NCI-H82 treated with DMSO at 0.1 percent for 48 hours (cell line): ENCODE measurements at regions not wholly inside any gene's neighbourhood (a gene's known extent, or its start where the extent isn't known, plus 50 kb on each side); places are given as distances from the start of the nearest gene placed in this dataset.
A peak's percentile ranks its signal among the peaks of the same experiment; 100 is the strongest.

Experiments
- DNase-seq: peaks from one replicate; lab custom pipeline; 2025; ENCODE audit not compliant: unreplicated experiment; lab: John Stamatoyannopoulos, UW

DNA sequence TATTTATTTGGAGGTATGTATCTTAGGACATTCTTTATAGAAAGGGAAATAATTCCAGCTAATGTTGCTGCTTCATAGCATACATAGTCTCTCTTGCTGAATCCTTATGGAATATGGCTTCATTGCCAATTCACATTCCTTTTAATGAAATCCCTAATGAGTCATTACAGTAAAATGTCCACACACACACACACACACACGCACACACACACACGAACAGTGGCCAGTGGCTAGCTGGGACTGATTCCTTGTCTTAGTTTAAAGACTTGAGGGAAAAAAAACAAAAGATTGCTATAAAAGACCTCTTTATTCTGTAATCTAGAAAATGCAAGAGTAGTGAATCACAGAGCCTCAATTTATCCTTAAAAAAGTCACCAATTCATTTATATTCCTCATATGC is 301.6 kb downstream of the SLITRK6 start:
- DNase-seq: no peak

DNA sequence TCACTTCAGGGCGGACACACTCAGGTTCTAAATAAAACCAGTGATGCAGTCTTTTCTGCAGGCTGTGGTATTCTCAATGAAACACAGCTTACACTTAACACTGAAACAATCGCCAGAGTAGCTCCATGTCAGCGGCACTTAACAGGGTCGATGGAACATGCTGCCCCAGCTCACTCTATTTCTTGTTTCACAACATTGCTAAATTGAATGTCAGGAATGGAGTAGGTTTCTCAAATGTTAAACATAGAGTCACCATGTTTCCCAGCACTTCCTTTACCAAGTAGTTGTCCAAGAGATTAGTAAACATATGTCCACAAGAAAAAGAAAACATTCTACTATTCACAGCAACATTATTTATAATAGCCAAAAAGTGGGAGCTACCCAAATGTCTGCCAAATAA is 306.9 kb downstream of the SLITRK6 start:
- DNase-seq: no peak

DNA sequence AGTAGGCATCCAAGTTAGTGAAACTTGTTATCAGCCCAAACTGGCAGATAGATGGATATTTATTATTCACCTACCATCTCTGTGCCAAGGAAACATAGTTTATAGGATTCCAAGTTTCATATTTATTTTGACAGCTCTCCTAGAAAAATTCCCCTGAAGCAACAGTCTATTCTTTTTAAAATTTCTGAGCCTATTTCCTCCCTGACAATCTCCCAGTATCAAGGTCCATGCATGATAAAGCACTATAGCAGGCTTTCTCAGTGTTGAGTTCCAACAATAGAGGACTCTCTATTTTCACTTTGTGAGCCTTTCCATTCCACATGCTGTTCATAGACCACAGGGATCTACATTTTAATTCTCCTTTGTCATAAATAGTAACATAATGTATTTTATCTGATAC is 312.6 kb downstream of the SLITRK6 start:
- no peak for DNase-seq

DNA sequence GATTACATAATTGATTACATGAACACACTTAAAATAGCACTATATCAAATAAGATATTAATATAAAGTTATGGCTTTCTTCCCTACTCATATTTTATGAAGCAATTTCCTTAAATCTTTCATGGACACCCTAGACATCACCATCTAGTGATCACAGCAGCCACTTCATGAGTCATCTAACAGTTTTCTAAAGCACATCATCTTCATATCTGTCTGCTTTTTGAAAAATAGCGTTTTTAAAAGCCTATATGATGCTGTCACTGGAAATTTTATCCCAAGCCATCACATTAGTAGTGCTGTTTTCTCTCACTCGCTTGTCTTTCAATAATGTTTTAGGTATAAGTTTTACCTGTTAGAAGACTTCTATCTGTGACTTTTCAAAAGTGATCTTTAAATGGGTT is 326.1 kb downstream of the SLITRK6 start:
- DNase-seq: no peak

DNA sequence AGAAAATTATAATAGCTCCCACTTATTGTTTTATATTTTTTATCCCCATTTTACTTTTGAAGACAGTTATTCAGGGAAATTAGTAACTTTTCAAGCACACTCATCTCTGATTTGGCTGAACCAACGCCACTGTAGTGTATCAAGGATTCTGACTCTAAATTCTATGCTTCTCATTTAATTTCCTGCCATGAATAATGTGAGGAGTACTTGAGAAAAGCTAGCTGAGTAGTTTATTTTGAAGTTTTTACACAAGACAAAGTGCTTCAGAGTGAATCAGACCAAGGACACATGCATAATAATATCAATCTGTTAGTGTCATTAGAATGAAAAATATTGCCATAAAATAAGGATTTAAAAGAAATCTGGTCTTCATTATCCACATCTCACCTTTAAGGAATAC is 329.9 kb downstream of the SLITRK6 start:
- no peak for DNase-seq

DNA sequence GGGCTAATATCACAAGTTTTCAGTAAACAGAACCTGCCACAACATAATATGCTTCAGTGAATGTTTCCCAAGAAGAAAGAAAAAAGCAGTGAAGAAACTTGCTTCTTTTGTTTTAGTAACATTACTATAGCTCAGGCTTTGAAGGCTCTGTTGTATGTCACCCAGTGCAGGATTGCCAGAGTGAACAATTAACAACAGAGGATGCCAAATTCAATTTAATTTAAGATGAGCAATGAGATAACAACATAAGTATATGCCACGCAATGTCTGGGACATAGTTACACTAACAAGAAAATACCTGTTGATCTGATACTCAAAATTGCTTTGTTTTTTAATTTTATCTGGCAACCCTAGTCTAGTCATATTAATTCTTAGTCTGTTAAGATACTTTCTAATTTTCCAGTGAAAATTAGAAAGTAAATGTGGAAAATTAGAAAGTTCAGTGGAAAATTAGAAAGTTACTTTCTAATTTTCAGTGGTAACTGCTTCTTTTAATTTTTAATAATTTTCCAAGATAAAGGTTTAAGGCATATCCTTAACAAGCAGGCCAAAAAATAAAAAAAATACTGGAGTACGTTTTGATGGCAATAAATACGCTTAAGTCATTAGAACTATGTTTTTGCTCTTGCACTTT is 336.3 kb downstream of the SLITRK6 start:
- no peak for DNase-seq

DNA sequence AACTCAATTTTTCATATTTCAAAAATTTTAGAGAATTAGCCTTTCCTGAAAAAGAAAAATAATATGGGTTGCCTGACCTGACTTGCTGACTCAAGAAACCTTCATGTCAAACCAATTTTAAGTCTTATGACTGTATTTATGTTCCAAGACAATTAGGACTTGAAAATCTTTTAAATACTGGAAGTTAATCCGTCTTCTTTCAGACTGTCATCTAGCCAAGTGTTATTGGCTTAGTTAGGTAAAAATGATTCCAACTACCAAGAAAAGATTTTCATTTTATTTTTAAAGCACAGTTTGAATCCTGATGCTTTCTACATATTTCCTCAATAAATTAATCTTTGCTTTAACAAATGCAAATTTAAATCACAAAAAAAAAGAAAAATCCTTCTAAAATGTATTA is 337.6 kb downstream of the SLITRK6 start:
- peak; percentile 7 for DNase-seq

DNA sequence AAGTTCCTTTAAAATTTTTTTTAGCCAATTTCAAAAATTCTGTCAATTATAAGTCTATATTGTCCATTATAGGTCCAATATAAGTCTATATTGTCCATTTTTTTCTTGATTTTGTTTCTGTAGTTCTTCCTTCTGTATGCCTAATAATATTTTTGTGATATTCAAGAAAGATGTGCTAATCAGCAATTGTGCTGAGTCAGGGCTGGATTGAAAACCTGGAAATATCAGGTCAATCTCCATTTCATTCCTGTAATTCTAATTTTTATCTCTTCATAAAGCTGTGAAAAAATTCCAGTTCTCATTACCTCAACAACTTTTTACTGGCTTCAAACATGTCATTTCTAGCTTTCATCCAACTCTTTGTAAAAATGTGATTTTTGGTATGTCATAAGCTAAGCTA is 353.7 kb downstream of the SLITRK6 start:
- DNase-seq: no peak

DNA sequence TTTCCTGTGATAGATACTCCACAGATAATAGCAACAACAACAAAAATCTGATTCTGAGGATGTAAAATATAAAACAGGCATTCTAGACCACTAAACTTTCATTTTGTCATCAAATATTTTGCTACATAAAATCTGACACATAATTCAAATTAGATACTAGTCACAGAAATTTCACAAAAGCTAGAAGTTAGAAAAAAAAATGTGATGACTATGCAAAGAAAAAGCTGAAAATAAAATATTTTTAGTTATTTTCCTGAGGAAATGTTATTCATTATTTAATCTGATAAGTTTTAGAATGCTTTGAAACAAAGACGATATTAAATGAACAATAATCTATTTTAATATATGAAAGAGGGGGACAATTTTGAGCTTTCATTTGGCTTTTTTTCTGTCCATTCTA is 357.2 kb downstream of the SLITRK6 start:
- DNase-seq: no peak

DNA sequence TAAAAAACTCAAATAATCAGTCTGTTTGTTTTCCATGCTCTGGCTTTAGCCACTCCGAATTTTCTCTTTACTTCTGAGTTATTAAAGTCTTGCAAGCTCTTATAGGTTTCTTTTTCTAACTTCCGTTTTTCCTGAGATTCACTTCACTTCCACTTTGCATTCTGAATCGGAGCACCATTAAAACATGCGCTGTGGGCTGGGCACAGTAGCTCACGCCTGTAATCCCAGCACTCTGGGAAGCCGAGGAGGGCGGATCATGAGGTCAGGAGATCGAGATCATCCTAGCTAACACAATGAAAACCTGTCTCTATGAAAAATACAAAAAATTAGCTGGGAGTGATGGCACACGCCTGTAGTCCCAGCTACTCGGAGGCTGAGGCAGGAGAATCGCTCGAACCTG is 357.9 kb downstream of the SLITRK6 start:
- DNase-seq: no peak

DNA sequence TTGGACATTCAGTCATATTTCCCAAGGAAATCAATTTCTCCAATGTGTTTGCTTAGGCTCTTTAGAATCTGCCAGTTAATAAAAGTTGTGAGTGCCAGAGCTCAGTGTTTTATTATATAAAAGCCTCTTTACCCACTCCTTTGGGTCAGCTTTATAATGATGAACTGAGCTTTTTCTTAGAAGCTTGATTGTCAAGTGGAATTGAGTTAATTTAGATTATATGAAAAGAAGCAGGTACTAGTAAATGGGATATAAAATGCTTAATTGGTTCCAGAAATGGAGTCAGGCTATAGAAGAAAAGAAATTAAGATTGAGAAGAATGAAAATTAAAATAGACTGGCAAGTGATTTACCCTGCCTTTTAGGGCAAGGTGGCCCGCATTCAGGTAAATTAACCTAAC is 363.2 kb downstream of the SLITRK6 start:
- DNase-seq: no peak

DNA sequence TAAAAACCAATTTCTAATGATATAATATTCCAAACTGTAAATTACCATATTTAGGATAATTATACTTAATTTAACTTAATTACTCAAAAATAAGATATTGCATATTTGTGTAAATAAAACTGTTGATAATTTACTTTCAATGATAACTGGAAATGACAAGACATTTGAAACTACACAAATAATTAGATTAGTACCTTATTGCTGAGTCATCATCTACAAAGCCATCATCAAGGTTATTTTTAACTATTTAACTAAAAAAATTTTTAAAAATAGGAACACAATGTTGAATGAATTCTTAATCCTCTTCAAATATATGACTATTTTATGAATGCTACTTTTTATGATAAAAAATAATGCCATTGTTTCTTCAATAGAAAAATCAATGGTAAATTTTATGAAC is 364.3 kb downstream of the SLITRK6 start:
- no peak for DNase-seq

DNA sequence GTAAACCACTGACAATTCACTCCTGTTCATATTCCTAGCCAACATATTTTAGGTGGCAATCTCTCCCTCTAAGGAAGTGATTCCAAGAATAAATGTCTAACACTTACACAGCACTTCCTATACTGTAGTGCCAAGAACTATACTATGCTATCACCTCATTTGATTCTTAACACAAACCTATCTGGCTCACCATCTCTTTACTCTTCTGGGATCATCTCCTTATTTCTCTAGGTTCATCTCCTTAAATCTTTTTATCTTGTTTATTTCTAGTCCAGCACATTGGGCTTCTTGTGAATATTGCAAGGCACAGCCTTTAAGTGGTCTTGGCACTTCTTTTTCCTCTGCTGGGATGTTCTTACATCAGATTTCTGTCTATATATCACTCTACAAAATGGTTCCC is 366.3 kb downstream of the SLITRK6 start:
- no peak for DNase-seq

DNA sequence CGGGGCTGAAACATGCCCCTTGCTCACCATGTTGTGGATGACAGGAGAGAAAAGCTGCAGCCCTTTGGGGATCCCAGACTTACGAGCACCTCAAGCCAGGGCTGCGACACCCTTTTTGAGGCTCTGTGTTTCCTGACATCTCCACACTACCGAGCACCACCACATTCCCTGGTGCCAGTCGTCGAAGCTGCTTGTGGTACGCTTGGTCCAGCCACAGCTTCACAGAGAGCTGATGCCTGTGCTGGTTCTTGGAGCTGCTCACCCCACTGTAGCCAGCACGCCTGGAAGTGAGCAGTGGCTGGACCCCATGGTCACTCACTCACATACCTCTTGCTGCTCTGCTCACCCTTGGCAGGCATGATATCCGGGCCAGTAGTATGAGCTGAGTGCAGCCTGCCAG is 367.5 kb downstream of the SLITRK6 start:
- DNase-seq: no peak

DNA sequence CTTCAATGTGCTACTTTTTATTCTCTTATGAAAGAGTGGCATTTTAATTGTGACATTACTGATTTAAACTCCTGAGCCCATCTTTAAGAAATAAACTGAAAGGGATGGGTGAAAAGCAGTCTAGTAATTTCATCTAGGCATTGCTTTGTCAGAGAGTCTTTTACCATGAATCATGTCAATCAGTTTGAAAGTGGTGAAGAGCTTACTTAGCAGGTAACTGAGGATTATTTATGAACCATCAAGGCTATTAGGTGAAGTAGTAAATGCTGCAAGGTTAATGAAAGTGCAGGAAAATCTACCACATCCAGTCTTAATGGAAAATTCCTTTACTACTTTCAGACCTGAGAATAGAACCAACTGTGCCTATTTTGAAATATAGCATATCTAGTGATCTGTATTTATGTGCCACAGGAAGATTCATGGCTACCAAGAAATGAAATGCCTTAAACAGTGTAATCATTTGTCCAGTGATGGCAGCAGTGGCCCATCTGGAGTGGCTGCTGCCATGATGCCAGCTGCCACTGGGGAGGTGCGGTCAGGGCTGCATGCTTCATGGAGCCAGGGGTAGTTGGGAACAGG is 368.9 kb downstream of the SLITRK6 start:
- DNase-seq: no peak

DNA sequence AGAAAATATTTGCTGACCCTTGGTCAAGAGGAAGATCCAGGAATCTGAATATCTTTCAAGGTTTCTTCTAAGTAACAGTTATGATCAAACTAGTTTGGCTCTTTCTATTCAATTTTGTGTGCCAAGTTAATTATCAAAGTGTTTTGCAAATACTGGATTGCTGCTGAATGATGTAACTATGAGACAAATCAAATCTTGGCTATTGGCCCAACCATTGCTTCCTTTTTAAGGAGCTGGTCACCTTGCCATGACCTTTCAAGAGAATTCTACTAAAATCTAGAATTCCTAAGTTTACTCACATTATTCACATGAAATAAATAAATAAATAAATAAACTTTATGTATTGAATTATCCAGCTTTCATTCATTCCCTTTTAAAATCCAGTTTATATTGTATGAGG is 371.8 kb downstream of the SLITRK6 start:
- no peak for DNase-seq

DNA sequence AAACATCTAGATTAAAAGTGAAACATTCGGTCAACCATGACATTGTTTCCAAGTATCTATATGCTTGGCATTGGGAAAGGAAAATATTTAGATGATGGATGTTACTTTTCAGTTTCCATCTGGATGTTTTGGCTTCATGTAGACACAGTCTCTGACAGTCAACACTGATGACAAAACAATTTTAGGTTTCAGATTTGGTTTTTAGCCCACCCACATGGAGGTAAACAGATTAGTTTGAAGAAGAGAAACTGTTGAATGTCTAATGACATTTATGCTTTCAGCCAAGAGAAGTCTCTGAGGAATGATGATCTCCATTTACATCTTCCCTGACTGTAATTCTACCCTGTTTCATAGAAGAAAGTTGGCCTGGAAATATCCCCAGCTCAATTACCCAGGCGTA is 379.1 kb downstream of the SLITRK6 start:
- DNase-seq: no peak

DNA sequence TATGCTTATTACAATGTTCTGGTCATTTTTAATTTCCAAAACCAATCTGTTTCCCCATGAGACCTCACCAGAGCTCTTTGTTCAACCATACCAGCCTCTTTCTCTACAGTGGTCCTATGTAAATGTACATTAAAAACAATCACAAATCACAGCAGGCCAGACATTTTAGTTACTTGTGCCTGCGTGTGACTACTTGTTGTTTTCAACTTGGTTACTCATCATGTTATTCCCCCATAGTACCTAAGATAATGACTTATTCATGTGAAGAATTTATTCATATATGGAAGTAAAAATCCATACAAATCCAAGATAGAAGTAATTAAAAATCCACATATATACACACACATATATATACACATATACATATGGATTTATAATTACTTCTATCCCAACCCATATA is 379.6 kb downstream of the SLITRK6 start:
- DNase-seq: no peak

DNA sequence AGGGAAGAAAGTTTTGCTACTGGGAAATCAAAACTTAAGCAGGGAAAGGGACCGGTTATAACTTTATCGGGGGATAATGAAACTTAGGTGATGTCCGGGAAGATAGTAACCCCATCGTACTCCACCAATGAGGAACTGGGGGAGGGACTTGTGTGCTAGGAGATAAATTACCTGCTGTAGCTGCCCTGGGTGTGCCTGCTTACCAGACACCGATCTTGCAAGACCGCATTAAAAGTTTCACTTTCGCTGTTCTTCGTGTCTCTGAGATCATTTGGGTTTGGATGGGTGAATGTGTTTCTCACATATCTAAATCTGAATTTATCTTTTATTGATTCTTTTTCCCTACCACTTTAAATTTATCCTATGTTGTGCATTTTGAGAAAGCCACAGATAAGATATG is 381.4 kb downstream of the SLITRK6 start:
- DNase-seq: no peak

DNA sequence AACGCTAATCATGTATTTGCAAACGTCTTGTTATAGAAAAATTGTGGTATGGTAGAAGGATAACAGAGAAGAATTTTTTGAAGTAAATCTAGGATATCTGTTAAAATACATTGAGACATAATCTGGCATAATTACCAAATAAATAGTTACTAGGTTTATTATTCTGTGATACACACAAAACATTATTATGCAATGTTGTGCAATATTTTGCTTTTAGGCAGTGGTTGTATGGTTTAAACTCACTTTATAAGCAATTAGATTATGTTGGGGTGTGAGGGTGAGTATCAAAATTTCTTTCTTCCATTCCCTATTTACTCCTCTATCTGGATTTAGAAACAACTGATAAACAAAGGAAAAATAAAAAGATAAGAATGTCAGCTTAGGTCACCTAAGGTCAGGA is 385.6 kb downstream of the SLITRK6 start:
- no peak for DNase-seq

DNA sequence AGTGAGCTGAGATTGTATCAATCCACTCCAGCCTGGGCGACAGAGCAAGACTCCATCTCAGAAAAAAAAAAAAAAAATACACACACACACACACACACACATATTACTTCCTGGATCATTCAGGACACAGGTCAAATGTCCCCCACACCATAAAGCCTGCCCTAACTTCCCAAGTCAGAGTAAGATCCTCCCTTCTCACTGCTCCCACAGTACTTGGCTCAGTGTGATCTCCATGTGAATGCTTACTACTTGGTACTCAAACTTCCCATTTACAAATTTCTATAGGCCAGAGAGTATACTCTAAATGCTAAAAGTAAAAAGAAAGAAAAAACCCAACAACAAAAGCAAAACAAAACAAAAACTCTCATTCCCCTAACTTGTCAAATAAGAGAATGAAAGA is 386.8 kb downstream of the SLITRK6 start:
- no peak for DNase-seq

DNA sequence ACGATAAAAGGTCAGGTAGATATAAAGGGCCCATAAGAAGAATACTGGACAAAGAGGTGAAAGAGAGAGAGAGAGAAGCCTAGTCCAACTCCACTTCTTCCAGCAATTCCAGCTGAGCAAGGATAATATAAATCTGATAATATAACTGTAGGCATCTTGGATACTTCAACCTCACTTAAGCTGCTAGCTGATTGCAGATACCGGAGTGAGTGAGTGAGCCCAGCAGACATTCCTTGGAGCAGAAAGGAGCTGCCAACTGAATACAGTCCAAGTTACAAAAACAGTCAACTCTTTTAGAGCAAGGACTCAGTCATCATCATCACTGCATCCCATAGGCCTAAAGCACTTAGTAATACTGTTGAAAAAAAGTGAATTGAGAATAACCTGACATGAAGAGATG is 387.6 kb downstream of the SLITRK6 start:
- no peak for DNase-seq

DNA sequence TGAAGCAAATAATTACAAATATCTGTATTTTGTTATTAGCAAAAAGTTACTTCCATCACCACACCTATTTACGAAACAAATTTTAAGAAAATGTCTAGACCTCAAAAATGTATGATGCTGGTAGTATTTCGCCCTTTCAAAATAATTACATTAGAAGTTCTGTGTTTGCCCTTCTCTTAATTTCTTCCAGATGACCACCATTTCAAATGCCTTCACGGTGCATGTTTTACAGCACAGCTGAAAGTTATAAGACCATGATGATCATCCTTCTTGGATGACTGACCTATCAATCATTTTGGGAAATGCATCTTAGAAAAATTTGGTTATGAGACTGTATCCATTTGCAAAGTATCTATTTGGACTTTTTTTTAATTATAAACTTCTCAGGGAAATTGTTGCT is 390.8 kb downstream of the SLITRK6 start:
- no peak for DNase-seq
